ENCODE measurements at regions not wholly inside any gene's neighbourhood (a gene's known extent, or its start where the extent isn't known, plus 50 kb on each side); places are given as distances from the start of the nearest gene placed in this dataset.
A peak's percentile ranks its signal among the peaks of the same experiment; 100 is the strongest.

DNA sequence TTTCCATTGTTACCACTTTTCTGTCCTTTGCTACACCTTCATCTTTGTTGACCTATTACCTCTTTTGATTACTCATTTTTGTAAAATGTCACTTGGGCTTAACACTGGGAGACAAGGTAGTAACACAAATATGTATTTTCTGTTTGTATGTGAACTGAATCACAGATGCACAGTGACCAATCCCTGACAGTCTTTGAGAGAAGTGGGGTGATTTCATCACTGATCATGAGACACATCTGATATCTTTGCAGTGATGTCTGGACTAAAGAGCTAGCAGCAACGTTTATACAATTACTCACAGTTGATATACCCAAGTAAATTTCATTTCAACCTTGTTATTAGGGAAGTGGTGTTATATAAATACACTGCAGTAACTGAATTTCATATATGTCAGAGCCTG lies 1397.4 kb upstream of the SPRY2 start:
- Histone ChIP-seq H3K9ac (ENCODE audit: control insufficient read depth, insufficient read depth, low read length) (no peak overlapping the region), H3K36me3 (ENCODE audit: control insufficient read depth in 2 of 2, insufficient read depth in 2 of 2, low read length in 1 of 2) (no peaks in the 10 kb centered on the region), H2AFZ (ENCODE audit: control insufficient read depth, low read depth, low read length) (no peak overlapping the region), H3K9me3 (replicated peaks; ENCODE audit: control insufficient read depth, insufficient read depth, low read length) (no peaks in the 10 kb centered on the region), H3K79me2 (ENCODE audit: control insufficient read depth, insufficient read depth, low read length) (no peaks in the 10 kb centered on the region), H3K4me1 (ENCODE audit: control insufficient read depth, insufficient read depth, low read length) (no peaks in the 10 kb centered on the region), H3K4me2 (ENCODE audit: control insufficient read depth, insufficient read depth) (no peak overlapping the region), H4K20me1 (ENCODE audit: control insufficient read depth, insufficient read depth) (no peaks in the 10 kb centered on the region), H3K27me3 (replicated peaks in 1 of 2; ENCODE audit: control insufficient read depth in 2 of 2, insufficient read depth in 2 of 2, low read length in 1 of 2) (no peaks in the 10 kb centered on the region), H3K27ac (ENCODE audit: control insufficient read depth, insufficient read depth) (no peak overlapping the region), H3K4me3 (no peak overlapping the region)
- in situ Hi-C loops (cut with MboI): no loop called here
- SMC1A ChIA-PET (ENCODE audit: uncharacterized antibody, unreplicated experiment): no interaction called here
- ATAC-seq (peak; percentile 84), DNase-seq (ENCODE audit: low read depth, low spot score) (no peak), FAIRE-seq (no peak)
- RAD21 ChIA-PET (ENCODE audit: unreplicated experiment): no interaction called here
- intact Hi-C loops (cut with micrococcal nuclease; ENCODE audit: unreplicated experiment): no loop called here
- TF ChIP-seq KAT2A (conservative IDR thresholded peaks at IDR 0.05; ENCODE audit: control insufficient read depth, low read depth, low read length) (no peak), HDAC2 (IDR thresholded peaks at IDR 0.05) (no peak), IRF4 (IDR thresholded peaks at IDR 0.05; ENCODE audit: low read depth, low read length) (no peak)
- TF ChIP-seq, protein P1, sequence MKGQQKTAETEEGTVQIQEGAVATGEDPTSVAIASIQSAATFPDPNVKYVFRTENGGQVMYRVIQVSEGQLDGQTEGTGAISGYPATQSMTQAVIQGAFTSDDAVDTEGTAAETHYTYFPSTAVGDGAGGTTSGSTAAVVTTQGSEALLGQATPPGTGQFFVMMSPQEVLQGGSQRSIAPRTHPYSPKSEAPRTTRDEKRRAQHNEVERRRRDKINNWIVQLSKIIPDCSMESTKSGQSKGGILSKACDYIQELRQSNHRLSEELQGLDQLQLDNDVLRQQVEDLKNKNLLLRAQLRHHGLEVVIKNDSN (IDR thresholded peaks at IDR 0.05; ENCODE audit: borderline replicate concordance, extremely low read length, insufficient read depth, low read depth, low read length): no peak
- no TSS peak for BruUV-seq (replicated peaks)
- CTCF ChIA-PET: no interaction called here
- POLR2A ChIA-PET: no interaction called here
- 5% methylated on average over 1 of the region's 1 CpG for WGBS (ENCODE audit: insufficient coverage, insufficient replicate concordance, low lambda C conversion rate, missing lambda C conversion rate)

- peak; percentile 48 for ATAC-seq
- SMC1A ChIA-PET (ENCODE audit: uncharacterized antibody, unreplicated experiment): interaction anchor here (0.6 to 1.5 kb wide), 5 partner anchors 11 to 199 kb away, joined by 3 to 4 read pairs (median 3); no protein-coding TSS in a partner anchor
- intact Hi-C loops (cut with micrococcal nuclease; ENCODE audit: unreplicated experiment) (no loop called here), in situ Hi-C loops (cut with MboI) (no loop called here)
- BruUV-seq (replicated peaks): no TSS peak
- 37% methylated on average over 14 of the region's 14 CpGs for WGBS (ENCODE audit: insufficient coverage, insufficient replicate concordance, low lambda C conversion rate, missing lambda C conversion rate)
- Histone ChIP-seq H3K9ac (ENCODE audit: control insufficient read depth, insufficient read depth, low read length) (no peak overlapping the region), H3K27ac (ENCODE audit: control insufficient read depth, insufficient read depth) (no peak overlapping the region), H4K20me1 (ENCODE audit: control insufficient read depth, insufficient read depth) (no peaks in the 10 kb centered on the region), H3K9me3 (replicated peaks; ENCODE audit: control insufficient read depth, insufficient read depth, low read length) (no peaks in the 10 kb centered on the region; the same call in 2 of the 3 replicates), H3K36me3 (ENCODE audit: control insufficient read depth in 2 of 2, insufficient read depth in 2 of 2, low read length in 1 of 2) (no peaks in the 10 kb centered on the region), H3K79me2 (ENCODE audit: control insufficient read depth, insufficient read depth, low read length) (no peaks in the 10 kb centered on the region), H2AFZ (ENCODE audit: control insufficient read depth, low read depth, low read length) (no peak overlapping the region), H3K4me2 (ENCODE audit: control insufficient read depth, insufficient read depth) (no peak overlapping the region), H3K4me3 (no peak overlapping the region), H3K4me1 (ENCODE audit: control insufficient read depth, insufficient read depth, low read length) (no peaks in the 10 kb centered on the region), H3K27me3 (replicated peaks in 1 of 2; ENCODE audit: control insufficient read depth in 2 of 2, insufficient read depth in 2 of 2, low read length in 1 of 2) (no peaks in the 10 kb centered on the region)
- no peak for FAIRE-seq
- POLR2A ChIA-PET: interaction anchor here (0.6 kb wide), 1 partner anchor 10 kb away, joined by 3 read pairs; no protein-coding TSS in a partner anchor
- no peak for DNase-seq (ENCODE audit: low read depth, low spot score)
- RAD21 ChIA-PET (ENCODE audit: unreplicated experiment): interaction anchor here (0.6 kb wide), 1 partner anchor 682 kb away, joined by 3 read pairs; no protein-coding TSS in a partner anchor
- CTCF ChIA-PET: no interaction called here
- no peak for TF ChIP-seq TBL1XR1 (IDR thresholded peaks at IDR 0.05; ENCODE audit: low read depth, low read length)
- no peak for TF ChIP-seq HDAC2 (IDR thresholded peaks at IDR 0.05)
- TF ChIP-seq POLR2AphosphoS2 (IDR thresholded peaks at IDR 0.05; ENCODE audit: low read depth, low read length): no peak
Measured at GRCh38 chr13:81726037-81726726, 1385.3 kb upstream of the SPRY2 start.

All from GM12878 (cell line).